ENCODE measurements at regions not wholly inside any gene's neighbourhood (a gene's known extent, or its start where the extent isn't known, plus 50 kb on each side); places are given as distances from the start of the nearest gene placed in this dataset.

DNA sequence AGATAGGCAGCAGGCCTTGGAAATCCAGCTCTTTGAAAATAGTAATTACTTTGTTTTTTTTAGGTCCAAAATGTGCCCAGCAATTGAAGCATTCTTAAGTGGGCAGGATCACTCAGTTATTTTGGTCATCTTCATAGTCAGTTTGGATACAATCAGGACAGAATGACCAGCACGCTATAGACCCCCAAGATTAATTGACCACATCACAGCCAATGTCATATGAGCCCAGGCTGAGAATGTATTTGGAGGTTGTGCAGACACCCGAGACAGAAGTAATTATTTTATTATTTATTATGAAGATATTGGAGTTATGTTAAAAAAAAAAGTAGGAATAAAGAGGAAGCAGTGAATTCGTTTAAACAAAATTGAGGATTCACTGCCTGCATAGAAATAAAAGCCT is 93.3 kb upstream of the PFKP start:
- TF ChIP-seq, protein P1, sequence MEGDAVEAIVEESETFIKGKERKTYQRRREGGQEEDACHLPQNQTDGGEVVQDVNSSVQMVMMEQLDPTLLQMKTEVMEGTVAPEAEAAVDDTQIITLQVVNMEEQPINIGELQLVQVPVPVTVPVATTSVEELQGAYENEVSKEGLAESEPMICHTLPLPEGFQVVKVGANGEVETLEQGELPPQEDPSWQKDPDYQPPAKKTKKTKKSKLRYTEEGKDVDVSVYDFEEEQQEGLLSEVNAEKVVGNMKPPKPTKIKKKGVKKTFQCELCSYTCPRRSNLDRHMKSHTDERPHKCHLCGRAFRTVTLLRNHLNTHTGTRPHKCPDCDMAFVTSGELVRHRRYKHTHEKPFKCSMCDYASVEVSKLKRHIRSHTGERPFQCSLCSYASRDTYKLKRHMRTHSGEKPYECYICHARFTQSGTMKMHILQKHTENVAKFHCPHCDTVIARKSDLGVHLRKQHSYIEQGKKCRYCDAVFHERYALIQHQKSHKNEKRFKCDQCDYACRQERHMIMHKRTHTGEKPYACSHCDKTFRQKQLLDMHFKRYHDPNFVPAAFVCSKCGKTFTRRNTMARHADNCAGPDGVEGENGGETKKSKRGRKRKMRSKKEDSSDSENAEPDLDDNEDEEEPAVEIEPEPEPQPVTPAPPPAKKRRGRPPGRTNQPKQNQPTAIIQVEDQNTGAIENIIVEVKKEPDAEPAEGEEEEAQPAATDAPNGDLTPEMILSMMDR (IDR thresholded peaks at IDR 0.05; ENCODE audit: poor library complexity) = no peak
- no peak for TF ChIP-seq EZH2 (IDR thresholded peaks at IDR 0.05; ENCODE audit: borderline replicate concordance)
